ENCODE measurements at regions not wholly inside any gene's neighbourhood (a gene's known extent, or its start where the extent isn't known, plus 50 kb on each side); places are given as distances from the start of the nearest gene placed in this dataset.

DNA sequence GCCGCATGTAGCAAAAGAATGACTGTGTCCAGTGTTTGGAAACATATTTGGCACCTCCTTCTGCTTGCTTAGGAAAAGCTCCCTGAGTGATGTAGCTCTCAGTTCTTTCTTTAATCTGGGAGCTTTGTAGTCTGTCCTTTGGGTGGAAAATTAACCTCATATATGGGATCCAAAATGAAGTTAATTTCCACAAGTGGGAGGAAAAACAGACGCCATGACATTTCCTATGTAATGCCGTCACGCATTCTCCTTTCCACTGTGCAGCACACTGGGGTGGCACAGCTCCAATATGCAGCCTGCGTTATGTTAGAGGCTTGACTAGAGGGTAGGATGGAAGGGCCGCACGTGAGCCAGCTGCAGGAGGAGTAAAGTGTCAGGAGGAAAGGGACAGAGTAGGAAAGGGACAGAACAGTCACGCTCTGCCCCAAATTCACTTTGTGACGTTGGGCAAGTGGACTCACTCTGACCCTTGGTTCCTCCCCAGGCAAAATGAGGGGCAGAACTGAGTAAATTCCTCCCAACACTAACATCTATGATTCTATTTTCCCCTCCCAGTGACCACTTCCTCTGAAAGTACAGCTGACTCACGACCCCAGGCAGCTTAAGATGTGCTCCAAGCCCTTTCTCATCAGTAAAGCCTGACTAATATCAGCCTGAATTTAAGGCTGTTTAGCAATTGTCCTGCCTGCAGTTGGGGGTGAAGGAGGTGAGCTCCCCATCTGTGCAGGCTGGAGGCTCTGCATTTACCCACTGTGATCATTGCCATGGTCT is 176.5 kb upstream of the PFN2 start:
- DNase-seq (ENCODE audit: low spot score), result no peak
- TF ChIP-seq, protein P1, sequence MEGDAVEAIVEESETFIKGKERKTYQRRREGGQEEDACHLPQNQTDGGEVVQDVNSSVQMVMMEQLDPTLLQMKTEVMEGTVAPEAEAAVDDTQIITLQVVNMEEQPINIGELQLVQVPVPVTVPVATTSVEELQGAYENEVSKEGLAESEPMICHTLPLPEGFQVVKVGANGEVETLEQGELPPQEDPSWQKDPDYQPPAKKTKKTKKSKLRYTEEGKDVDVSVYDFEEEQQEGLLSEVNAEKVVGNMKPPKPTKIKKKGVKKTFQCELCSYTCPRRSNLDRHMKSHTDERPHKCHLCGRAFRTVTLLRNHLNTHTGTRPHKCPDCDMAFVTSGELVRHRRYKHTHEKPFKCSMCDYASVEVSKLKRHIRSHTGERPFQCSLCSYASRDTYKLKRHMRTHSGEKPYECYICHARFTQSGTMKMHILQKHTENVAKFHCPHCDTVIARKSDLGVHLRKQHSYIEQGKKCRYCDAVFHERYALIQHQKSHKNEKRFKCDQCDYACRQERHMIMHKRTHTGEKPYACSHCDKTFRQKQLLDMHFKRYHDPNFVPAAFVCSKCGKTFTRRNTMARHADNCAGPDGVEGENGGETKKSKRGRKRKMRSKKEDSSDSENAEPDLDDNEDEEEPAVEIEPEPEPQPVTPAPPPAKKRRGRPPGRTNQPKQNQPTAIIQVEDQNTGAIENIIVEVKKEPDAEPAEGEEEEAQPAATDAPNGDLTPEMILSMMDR (IDR thresholded peaks at IDR 0.05), result no peak
- no peaks in the 10 kb centered on the region for H3K36me3 Mint-ChIP-seq (ENCODE audit: low read depth)
- H3K4me3 Mint-ChIP-seq (ENCODE audit: unreplicated experiment), result peak overlapping the region; percentile 31
- peak overlapping the region; percentile 93 for H3K27ac Mint-ChIP-seq (ENCODE audit: unreplicated experiment)
- H3K9me3 Mint-ChIP-seq (ENCODE audit: low read depth), result no peaks in the 10 kb centered on the region
- no peaks in the 10 kb centered on the region for H3K27me3 Mint-ChIP-seq (ENCODE audit: low read depth)
- peaks cover 37% of the 10 kb centered on the region for H3K4me1 Mint-ChIP-seq (ENCODE audit: low read depth)

DNA sequence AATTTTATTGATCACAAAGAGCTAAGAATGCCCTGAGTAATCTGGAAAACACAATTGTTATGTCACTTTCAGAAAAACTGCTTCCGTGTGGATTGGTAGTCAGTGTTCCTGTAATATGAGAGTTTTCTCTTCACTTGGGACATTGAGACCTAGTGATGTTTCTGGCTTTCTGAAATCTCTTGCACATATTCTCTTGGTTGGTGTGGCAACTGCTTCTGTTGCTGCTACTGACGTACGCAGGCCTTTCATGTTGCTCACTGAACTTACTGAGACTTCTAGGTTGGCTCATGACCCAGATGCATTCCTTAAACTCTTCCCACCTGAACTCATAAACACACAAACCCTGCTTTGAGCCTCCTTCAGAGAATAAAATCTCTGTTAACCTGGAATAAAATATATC is 175.0 kb upstream of the PFN2 start:
- DNase-seq (ENCODE audit: low spot score), result no peak
- TF ChIP-seq, protein P1 (IDR thresholded peaks at IDR 0.05), result no peak
- Mint-ChIP-seq H3K27ac (ENCODE audit: unreplicated experiment) (no peak overlapping the region), H3K4me3 (ENCODE audit: unreplicated experiment) (no peak overlapping the region), H3K9me3 (ENCODE audit: low read depth) (no peaks in the 10 kb centered on the region), H3K36me3 (ENCODE audit: low read depth) (no peaks in the 10 kb centered on the region), H3K27me3 (ENCODE audit: low read depth) (no peaks in the 10 kb centered on the region), H3K4me1 (ENCODE audit: low read depth) (peaks cover 37% of the 10 kb centered on the region)

DNA sequence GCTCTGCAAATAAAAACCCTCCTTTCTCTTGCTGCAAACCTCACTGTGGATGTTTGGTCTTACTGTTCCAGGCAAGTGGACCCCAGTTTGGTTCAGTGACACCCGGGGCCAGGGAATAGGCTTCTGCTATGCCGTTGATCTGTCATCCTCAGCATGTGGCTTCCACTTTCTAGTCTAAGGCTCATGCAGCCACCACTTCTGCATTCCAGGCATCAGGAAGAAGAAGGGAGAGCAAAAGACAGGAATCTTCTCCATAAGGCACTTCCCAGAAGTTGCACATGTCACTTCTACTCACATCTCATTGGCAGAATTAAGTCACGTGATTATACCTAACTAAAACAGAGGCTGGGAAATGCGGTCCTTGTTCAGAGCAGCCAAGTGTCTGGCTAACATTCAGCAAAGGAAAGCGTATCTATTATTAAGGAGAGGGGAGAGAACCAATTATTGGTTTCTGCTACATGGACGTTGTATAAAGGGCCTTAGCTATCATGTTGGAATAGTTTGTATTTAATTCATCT is 173.6 kb upstream of the PFN2 start:
- Mint-ChIP-seq H3K4me1 (ENCODE audit: low read depth) (peaks cover 29% of the 10 kb centered on the region), H3K27me3 (ENCODE audit: low read depth) (no peaks in the 10 kb centered on the region), H3K4me3 (ENCODE audit: unreplicated experiment) (no peak overlapping the region), H3K9me3 (ENCODE audit: low read depth) (no peaks in the 10 kb centered on the region), H3K27ac (ENCODE audit: unreplicated experiment) (no peak overlapping the region), H3K36me3 (ENCODE audit: low read depth) (no peaks in the 10 kb centered on the region)
- TF ChIP-seq, protein P1 (IDR thresholded peaks at IDR 0.05), result no peak
- DNase-seq (ENCODE audit: low spot score), result no peak

DNA sequence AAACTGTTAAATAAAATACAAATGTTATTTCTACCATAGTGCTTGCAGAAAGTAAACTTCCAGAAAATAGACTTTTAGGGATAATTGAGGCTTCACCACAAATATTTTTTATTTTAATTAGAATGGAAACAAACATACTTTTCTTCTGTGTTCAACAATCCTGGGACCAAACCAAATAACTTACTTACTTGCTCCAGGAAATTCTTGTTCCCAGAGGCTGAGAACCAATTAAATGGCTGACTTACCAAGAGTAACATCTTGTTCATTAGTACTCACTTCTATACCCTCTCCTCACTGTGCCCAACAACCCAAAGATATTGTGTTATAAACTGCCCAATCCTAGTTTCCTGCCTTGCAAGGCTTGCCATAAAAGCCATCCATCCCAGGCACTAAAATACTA is 172.2 kb upstream of the PFN2 start:
- TF ChIP-seq, protein P1 (IDR thresholded peaks at IDR 0.05), result no peak
- no peak overlapping the region for H3K4me3 Mint-ChIP-seq (ENCODE audit: unreplicated experiment)
- no peak for DNase-seq (ENCODE audit: low spot score)
- H3K27me3 Mint-ChIP-seq (ENCODE audit: low read depth), result no peaks in the 10 kb centered on the region
- H3K36me3 Mint-ChIP-seq (ENCODE audit: low read depth), result no peaks in the 10 kb centered on the region
- H3K4me1 Mint-ChIP-seq (ENCODE audit: low read depth), result peaks cover 16% of the 10 kb centered on the region
- H3K9me3 Mint-ChIP-seq (ENCODE audit: low read depth), result no peaks in the 10 kb centered on the region
- H3K27ac Mint-ChIP-seq (ENCODE audit: unreplicated experiment), result no peak overlapping the region

- Mint-ChIP-seq H3K27me3 (ENCODE audit: low read depth) (no peaks in the 10 kb centered on the region), H3K4me3 (ENCODE audit: unreplicated experiment) (no peak overlapping the region), H3K4me1 (ENCODE audit: low read depth) (peaks cover 5% of the 10 kb centered on the region), H3K36me3 (ENCODE audit: low read depth) (no peaks in the 10 kb centered on the region), H3K27ac (ENCODE audit: unreplicated experiment) (no peak overlapping the region), H3K9me3 (ENCODE audit: low read depth) (no peaks in the 10 kb centered on the region)
- TF ChIP-seq, protein P1 (IDR thresholded peaks at IDR 0.05), result no peak
- no peak for DNase-seq (ENCODE audit: low spot score)
Observed at GRCh38 chr3:150141790-150142326, 171.2 kb upstream of the PFN2 start.

All from chondrocyte (in vitro differentiated cells).